ENCODE measurements at regions not wholly inside any gene's neighbourhood (a gene's known extent, or its start where the extent isn't known, plus 50 kb on each side); places are given as distances from the start of the nearest gene placed in this dataset.

- POLR2A ChIA-PET, result no interaction called here
- FAIRE-seq, result no peak
- Histone ChIP-seq H3K36me3 (ENCODE audit: control insufficient read depth in 2 of 2, extremely low read depth in 1 of 2, insufficient read depth in 2 of 2, low read length in 2 of 2) (no peaks in the 10 kb centered on the region), H3K27me3 (ENCODE audit: control insufficient read depth in 2 of 2, insufficient read depth in 2 of 2, low read length in 2 of 2) (peaks cover 0 to 4% of the 10 kb centered on the region in 2 experiments), H3K4me1 (ENCODE audit: control insufficient read depth, extremely low read depth, insufficient read depth, low read length) (no peaks in the 10 kb centered on the region), H3K27ac (ENCODE audit: insufficient read depth, low read depth, low read length) (no peak overlapping the region), H3K9me3 (replicated peaks; ENCODE audit: control insufficient read depth, insufficient read depth, low read length) (no peaks in the 10 kb centered on the region), H3K9ac (replicated peaks; ENCODE audit: extremely low read depth, insufficient read depth, low read length) (no peak overlapping the region), H4K20me1 (replicated peaks; ENCODE audit: control insufficient read depth, extremely low read depth, insufficient read depth, low read length) (no peaks in the 10 kb centered on the region), H3K79me2 (ENCODE audit: control insufficient read depth, insufficient read depth, low read length) (no peaks in the 10 kb centered on the region), H3K4me2 (ENCODE audit: insufficient read depth, low read length) (no peak overlapping the region), H2AFZ (ENCODE audit: low read depth, low read length) (no peak overlapping the region), H3K4me3 (replicated peaks in 1 of 3; ENCODE audit: insufficient read depth in 1 of 3, low read depth in 1 of 3, low read length in 3 of 3) (no peak overlapping the region), H3K9me1 (replicated peaks; ENCODE audit: control insufficient read depth, extremely low read depth, insufficient read depth, low read length) (no peaks in the 10 kb centered on the region)
- CTCF ChIA-PET, result interaction anchor here (1.2 to 1.7 kb wide), 2 partner anchors 35 to 325 kb away, joined by 5 to 6 read pairs; no protein-coding TSS in a partner anchor
- dilution Hi-C loops (cut with MboI; ENCODE audit: extremely low pct_ligation_motif_present, low sequenced_read_pairs) (no loop called here), intact Hi-C loops (cut with micrococcal nuclease) (loop anchor here (2.0 kb wide), 1 partner anchor 45 kb away; no protein-coding TSS in a partner anchor)
- DNase-seq (ENCODE audit: low read depth, low spot score), result no peak
- no TSS peak for BruUV-seq (replicated peaks)
- TF ChIP-seq FOS (IDR thresholded peaks at IDR 0.05; ENCODE audit: borderline replicate concordance, insufficient read depth, low read length) (no peak), JUN (IDR thresholded peaks at IDR 0.05; ENCODE audit: borderline replicate concordance, insufficient read depth, insufficient read length, low read depth) (no peak), POLR2A (IDR thresholded peaks at IDR 0.05; ENCODE audit: low read depth, low read length) (no peak), MAX (IDR thresholded peaks at IDR 0.05; ENCODE audit: insufficient read depth, insufficient read length) (no peak), GATA2 (IDR thresholded peaks at IDR 0.05; ENCODE audit: insufficient read depth, insufficient read length, low read depth, low read length) (no peak), MYC (IDR thresholded peaks at IDR 0.05; ENCODE audit: low read depth, low read length) (no peak), CTCF (IDR thresholded peaks at IDR 0.05; ENCODE audit: extremely low read depth in 1 of 2, insufficient read depth in 1 of 2, low read depth in 1 of 2, low read length in 2 of 2) (no peak), EZH2 (IDR thresholded peaks at IDR 0.05; ENCODE audit: borderline replicate concordance, low read depth, low read length, severe bottlenecking) (no peak), POLR2AphosphoS5 (IDR thresholded peaks at IDR 0.05; ENCODE audit: insufficient read depth, low read depth, low read length) (no peak)
Observed at GRCh38 chr1:116463730-116464129, 90.7 kb downstream of the ATP1A1 start.
